Kidney epithelial cell (primary cell): ENCODE measurements at regions not wholly inside any gene's neighbourhood (a gene's known extent, or its start where the extent isn't known, plus 50 kb on each side); places are given as distances from the start of the nearest gene placed in this dataset.

Experiments used
- DNase-seq: peaks from one replicate; pipeline ENCODE4 v3.0.0-alpha.2; 2010; ENCODE audit warnings: low read depth
- H3K27me3 ChIP-seq: 2 replicates; pipeline ENCODE4 v1.6.0; 2011; ENCODE audit warnings: low read length; ENCODE audit not compliant: control insufficient read depth, insufficient read depth
- H3K36me3 ChIP-seq: 2 replicates; pipeline ENCODE4 v1.5.1; 2011; ENCODE audit warnings: low read length; ENCODE audit not compliant: control insufficient read depth, insufficient read depth
- H3K4me3 ChIP-seq: 2 replicates; pipeline ENCODE4 v1.5.1; 2011; ENCODE audit warnings: low read depth, mild to moderate bottlenecking, control low read depth, low read length
- CTCF ChIP-seq: IDR thresholded peaks from 2 replicates; pipeline ENCODE4 v1.5.1; 2011; ENCODE audit warnings: mild to moderate bottlenecking, moderate library complexity, low read length, control low read depth, inconsistent platforms; ENCODE audit not compliant: insufficient read depth, poor library complexity, severe bottlenecking

GRCh38 chr14:24690492-24690891 is 56.5 kb upstream of the GZMB start:
- Histone ChIP-seq H3K4me3 (no peak overlapping the region), H3K27me3 (no peaks in the 10 kb centered on the region), H3K36me3 (no peaks in the 10 kb centered on the region)
- no peak for TF ChIP-seq CTCF
- no peak for DNase-seq

GRCh38 chr14:24688030-24688658 is 54.2 kb upstream of the GZMB start:
- DNase-seq: no peak
- Histone ChIP-seq H3K36me3 (no peaks in the 10 kb centered on the region), H3K4me3 (no peak overlapping the region), H3K27me3 (no peaks in the 10 kb centered on the region)
- TF ChIP-seq CTCF: no peak
